Upper lobe of left lung (tissue), 6 donors: ENCODE measurements at regions not wholly inside any gene's neighbourhood (a gene's known extent, or its start where the extent isn't known, plus 50 kb on each side); places are given as distances from the start of the nearest gene placed in this dataset.

Experiments
- ATAC-seq, 2 donors: fragments of 200-7000 bp; cut with Tn5 transposase; one replicate each; pipeline ENCODE4 v1.9.1; 2022; ENCODE audit warnings: mild to moderate bottlenecking in 2 of 2, moderate library complexity in 2 of 2; ENCODE audit not compliant: low FRiP score in 2 of 2
- DNase-seq, 2 donors: peaks; one replicate each; pipeline ENCODE4 v3.0.0-alpha.2; 2019 to 2020
- H3K27ac ChIP-seq, 4 donors: fragments of 200-600 bp; sonication (generic); one replicate each; pipeline ENCODE4 v1.5.1; 2016 to 2019
- H3K27me3 ChIP-seq, 4 donors: fragments of 200-600 bp; sonication (generic); one replicate each; pipeline ENCODE4 v1.5.1; 2017 to 2019
- H3K36me3 ChIP-seq, 4 donors: fragments of 200-600 bp; sonication (generic); one replicate each; pipeline ENCODE4 v1.5.1; 2016 to 2019
- H3K4me1 ChIP-seq, 4 donors: fragments of 200-600 bp; sonication (generic); one replicate each; pipeline ENCODE4 v1.5.1; 2018 to 2019
- H3K4me3 ChIP-seq, 4 donors: fragments of 200-600 bp; sonication (generic); one replicate each; pipeline ENCODE4 v1.5.1; 2017 to 2019; ENCODE audit warnings: mild to moderate bottlenecking in 2 of 4, moderate library complexity in 1 of 4
- H3K9me3 ChIP-seq, 4 donors: fragments of 200-600 bp; sonication (generic); one replicate each; pipeline ENCODE4 v1.5.1; 2018 to 2019
- EP300 ChIP-seq, 4 donors: sonication (generic); formaldehyde crosslinking; IDR thresholded peaks; one replicate each; pipeline ENCODE4 v1.5.1; 2017; ENCODE audit warnings: antibody characterized with exemption in 4 of 4, control low read depth in 2 of 4
- POLR2A ChIP-seq, 4 donors: fragments of 450-650 bp; IDR thresholded peaks; one replicate each; pipeline ENCODE4 v1.5.1; 2016 to 2017; ENCODE audit warnings: antibody characterized with exemption in 4 of 4, mild to moderate bottlenecking in 2 of 4
- POLR2AphosphoS5 ChIP-seq, 2 donors: sonication (generic); formaldehyde crosslinking; IDR thresholded peaks; one replicate each; pipeline ENCODE4 v1.5.1; 2017; ENCODE audit warnings: antibody characterized with exemption in 2 of 2
- WGBS, 2 donors: methylation state at CpG; one replicate each; pipeline ENCODE4 v1.1.5; 2017 to 2018; 5-methylcytosine and 5-hydroxymethylcytosine counted together
- TF ChIP-seq, protein P1 (sequence below), 6 experiments: fragments of 450-650 bp in 4 of 6; fragments of 200-600 bp in 2 of 6; sonication (generic) in 2 of 6; IDR thresholded peaks; one replicate each; pipeline ENCODE4 v1.5.1; 2016 to 2019; ENCODE audit warnings: antibody characterized with exemption in 6 of 6
- donor health status: DM: no; HTN: no; CAD: no; lungs with moderate emphysema.
- donor health status: DM: no; HTN: yes; CAD: no; lungs with severe emphysema.

GRCh38 chr4:66035701-66036100 lies 365.4 kb upstream of the EPHA5 start:
- 58 to 72% methylated on average over 2 of the region's 2 CpGs for WGBS, 2 donors
- Histone ChIP-seq H3K27ac (no peak overlapping the region), H3K4me1 (no peaks in the 10 kb centered on the region), H3K4me3 (no peak overlapping the region), H3K27me3 (no peaks in the 10 kb centered on the region), H3K9me3 (peaks cover 0 to 4% (median 0%) of the 10 kb centered on the region in 4 donors), H3K36me3 (no peaks in the 10 kb centered on the region)
- ATAC-seq (no peak), DNase-seq (no peak)
- no peak for TF ChIP-seq POLR2A (IDR thresholded peaks at IDR 0.05)
- no peak for TF ChIP-seq POLR2AphosphoS5 (IDR thresholded peaks at IDR 0.05)
- no peak for TF ChIP-seq EP300 (IDR thresholded peaks at IDR 0.05)
- TF ChIP-seq, protein P1, sequence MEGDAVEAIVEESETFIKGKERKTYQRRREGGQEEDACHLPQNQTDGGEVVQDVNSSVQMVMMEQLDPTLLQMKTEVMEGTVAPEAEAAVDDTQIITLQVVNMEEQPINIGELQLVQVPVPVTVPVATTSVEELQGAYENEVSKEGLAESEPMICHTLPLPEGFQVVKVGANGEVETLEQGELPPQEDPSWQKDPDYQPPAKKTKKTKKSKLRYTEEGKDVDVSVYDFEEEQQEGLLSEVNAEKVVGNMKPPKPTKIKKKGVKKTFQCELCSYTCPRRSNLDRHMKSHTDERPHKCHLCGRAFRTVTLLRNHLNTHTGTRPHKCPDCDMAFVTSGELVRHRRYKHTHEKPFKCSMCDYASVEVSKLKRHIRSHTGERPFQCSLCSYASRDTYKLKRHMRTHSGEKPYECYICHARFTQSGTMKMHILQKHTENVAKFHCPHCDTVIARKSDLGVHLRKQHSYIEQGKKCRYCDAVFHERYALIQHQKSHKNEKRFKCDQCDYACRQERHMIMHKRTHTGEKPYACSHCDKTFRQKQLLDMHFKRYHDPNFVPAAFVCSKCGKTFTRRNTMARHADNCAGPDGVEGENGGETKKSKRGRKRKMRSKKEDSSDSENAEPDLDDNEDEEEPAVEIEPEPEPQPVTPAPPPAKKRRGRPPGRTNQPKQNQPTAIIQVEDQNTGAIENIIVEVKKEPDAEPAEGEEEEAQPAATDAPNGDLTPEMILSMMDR (IDR thresholded peaks at IDR 0.05) = no peak

- Histone ChIP-seq H3K9me3 (peaks cover 0 to 4% (median 0%) of the 10 kb centered on the region in 4 donors), H3K27me3 (no peaks in the 10 kb centered on the region), H3K27ac (no peak overlapping the region), H3K36me3 (no peaks in the 10 kb centered on the region), H3K4me3 (no peak overlapping the region), H3K4me1 (no peaks in the 10 kb centered on the region)
- DNase-seq (no peak), ATAC-seq (no peak)
- WGBS, 2 donors = 27 to 29% methylated on average over 2 of the region's 2 CpGs
- TF ChIP-seq POLR2AphosphoS5 (IDR thresholded peaks at IDR 0.05) (no peak), EP300 (IDR thresholded peaks at IDR 0.05) (no peak), POLR2A (IDR thresholded peaks at IDR 0.05) (no peak)
- TF ChIP-seq, protein P1 (IDR thresholded peaks at IDR 0.05) = no peak
Measured at GRCh38 chr4:66034671-66035070, 364.4 kb upstream of the EPHA5 start.

- H3K4me1 ChIP-seq = no peaks in the 10 kb centered on the region
- H3K27me3 ChIP-seq = no peaks in the 10 kb centered on the region
- no peak for TF ChIP-seq POLR2AphosphoS5 (IDR thresholded peaks at IDR 0.05)
- no peak for TF ChIP-seq EP300 (IDR thresholded peaks at IDR 0.05)
- TF ChIP-seq, protein P1 (IDR thresholded peaks at IDR 0.05) = no peak
- TF ChIP-seq POLR2A (IDR thresholded peaks at IDR 0.05) = no peak
- no peak for ATAC-seq
- no peak for DNase-seq
- peaks cover 0 to 4% (median 0%) of the 10 kb centered on the region in 4 donors for H3K9me3 ChIP-seq
- no peak overlapping the region for H3K27ac ChIP-seq
- WGBS, 2 donors = 42 to 49% methylated on average over 2 of the region's 2 CpGs
- H3K36me3 ChIP-seq = no peaks in the 10 kb centered on the region
- no peak overlapping the region for H3K4me3 ChIP-seq
Measured at GRCh38 chr4:66034262-66034661, 364.0 kb upstream of the EPHA5 start.

- WGBS, 2 donors = 70 to 85% methylated on average over 2 of the region's 2 CpGs
- no peaks in the 10 kb centered on the region for H3K27me3 ChIP-seq
- DNase-seq = no peak
- H3K4me1 ChIP-seq = no peaks in the 10 kb centered on the region
- H3K36me3 ChIP-seq = no peaks in the 10 kb centered on the region
- ATAC-seq = no peak
- H3K27ac ChIP-seq = no peak overlapping the region
- H3K9me3 ChIP-seq = peaks cover 0 to 4% (median 0%) of the 10 kb centered on the region in 4 donors
- TF ChIP-seq, protein P1 (IDR thresholded peaks at IDR 0.05) = no peak
- TF ChIP-seq POLR2A (IDR thresholded peaks at IDR 0.05) (no peak), EP300 (IDR thresholded peaks at IDR 0.05) (no peak), POLR2AphosphoS5 (IDR thresholded peaks at IDR 0.05) (no peak)
- H3K4me3 ChIP-seq = no peak overlapping the region
Measured at GRCh38 chr4:66032571-66032970, 362.3 kb upstream of the EPHA5 start.

- Histone ChIP-seq H3K27me3 (no peaks in the 10 kb centered on the region), H3K36me3 (no peaks in the 10 kb centered on the region)
- no peak for DNase-seq
Measured at GRCh38 chr4:66028668-66029067, 358.4 kb upstream of the EPHA5 start.

More at GRCh38 chr4:66028668-66029067, 358.4 kb upstream of the EPHA5 start:
- TF ChIP-seq POLR2A (IDR thresholded peaks at IDR 0.05) = no peak
- TF ChIP-seq, protein P1 (IDR thresholded peaks at IDR 0.05) = no peak
- TF ChIP-seq POLR2AphosphoS5 (IDR thresholded peaks at IDR 0.05) = no peak
- no peak for TF ChIP-seq EP300 (IDR thresholded peaks at IDR 0.05)
- peaks cover 0 to 4% (median 1%) of the 10 kb centered on the region in 4 donors for H3K9me3 ChIP-seq
- H3K4me1 ChIP-seq = no peaks in the 10 kb centered on the region
- ATAC-seq = no peak
- H3K4me3 ChIP-seq = no peak overlapping the region
- WGBS, 2 donors = 71 to 78% methylated on average over 1 of the region's 1 CpG
- no peak overlapping the region for H3K27ac ChIP-seq
